ENCODE measurements at regions not wholly inside any gene's neighbourhood (a gene's known extent, or its start where the extent isn't known, plus 50 kb on each side); places are given as distances from the start of the nearest gene placed in this dataset.

DNA sequence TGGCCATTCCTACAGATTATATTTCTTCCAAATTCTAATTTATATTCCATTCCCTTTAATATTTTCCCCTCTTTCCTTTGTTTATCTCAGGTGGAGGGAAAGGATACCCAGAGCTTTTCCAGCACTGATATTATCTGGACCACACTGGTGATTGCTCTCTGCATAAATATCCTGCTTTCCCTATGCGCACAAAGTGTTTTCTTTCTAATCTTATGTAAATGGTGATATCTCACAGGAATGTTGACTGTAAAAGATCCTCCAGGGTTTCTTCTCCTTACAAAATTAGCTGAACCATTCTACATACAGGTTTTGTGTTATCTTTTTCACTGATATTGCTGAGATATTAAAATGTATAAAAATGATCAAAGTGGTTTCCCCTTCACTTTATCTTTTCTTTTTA lies 59.1 kb upstream of the GALNT13 start:
- DNase-seq (ENCODE audit: low read depth): no peak

DNA sequence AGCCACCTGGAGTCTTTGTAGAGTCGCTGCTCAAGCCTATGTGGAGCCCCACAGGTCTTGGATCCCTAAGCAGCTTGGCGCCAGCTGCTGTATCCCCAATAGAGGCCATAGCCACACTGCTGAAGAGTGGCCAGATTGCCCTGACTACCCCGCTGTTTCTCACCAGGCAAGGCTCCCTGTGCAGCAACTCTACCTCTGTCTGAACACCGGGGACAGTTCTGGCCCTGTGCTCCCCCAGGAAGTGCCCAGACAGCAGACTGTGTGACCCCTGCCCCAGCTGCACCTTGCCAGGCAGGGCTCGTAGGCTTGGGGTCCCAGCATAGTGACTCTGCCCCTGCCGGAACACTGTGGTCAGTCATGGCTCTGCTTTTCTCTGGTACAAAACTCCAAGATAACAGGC lies 53.5 kb upstream of the GALNT13 start:
- DNase-seq (ENCODE audit: low read depth): no peak

DNA sequence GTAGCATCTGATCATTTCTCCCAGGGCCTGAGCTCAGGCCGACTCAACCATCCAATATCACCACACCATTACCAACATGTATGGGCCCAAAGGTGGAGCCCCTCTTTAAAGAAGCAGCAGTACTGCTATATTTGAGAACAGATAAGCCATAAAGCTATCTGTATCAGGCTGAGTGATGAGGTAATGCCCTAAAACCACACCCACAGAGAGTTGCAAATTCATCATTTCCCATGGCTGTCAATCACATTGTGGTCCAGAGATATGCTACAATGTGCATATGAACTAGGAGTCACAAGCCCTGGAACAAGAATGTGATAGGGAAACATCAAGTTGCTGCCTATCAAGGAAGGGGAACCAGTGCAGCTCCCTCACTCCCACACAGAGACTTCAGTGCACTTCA lies 52.6 kb upstream of the GALNT13 start:
- DNase-seq (ENCODE audit: low read depth): no peak

DNA sequence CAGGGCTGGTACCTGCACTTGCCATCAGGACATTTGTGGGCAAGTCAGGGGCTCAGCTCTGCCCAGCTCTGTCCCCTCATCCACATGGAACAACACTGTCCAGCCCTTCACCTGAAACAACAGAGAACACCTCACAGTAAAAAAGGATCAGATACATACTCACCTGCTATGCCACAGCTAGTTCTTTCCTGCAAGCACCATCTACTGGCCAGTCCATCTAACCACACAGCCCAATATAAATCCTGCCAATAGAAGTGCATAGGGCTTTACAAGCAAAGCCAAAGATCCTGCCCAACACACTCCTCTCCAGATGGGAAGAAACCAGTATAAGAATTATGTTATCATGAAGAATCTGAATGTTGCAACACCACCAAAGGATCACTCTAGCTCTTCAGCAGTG lies 52.2 kb upstream of the GALNT13 start:
- no peak for DNase-seq (ENCODE audit: low read depth)
